ENCODE measurements at regions not wholly inside any gene's neighbourhood (a gene's known extent, or its start where the extent isn't known, plus 50 kb on each side); places are given as distances from the start of the nearest gene placed in this dataset.

GRCh38 chr4:92231511-92231910, 72.3 kb upstream of the GRID2 start:
- CTCF ChIA-PET, result no interaction called here
- POLR2A ChIA-PET, result no interaction called here
- no peak for DNase-seq (ENCODE audit: extremely low spot score)
- TF ChIP-seq CTCF (IDR thresholded peaks at IDR 0.05; ENCODE audit: control extremely low read depth, extremely low read depth, low read depth, missing control alignments), result no peak

- POLR2A ChIA-PET, result no interaction called here
- no peak for TF ChIP-seq CTCF (IDR thresholded peaks at IDR 0.05; ENCODE audit: control extremely low read depth, extremely low read depth, low read depth, missing control alignments)
- CTCF ChIA-PET, result no interaction called here
- DNase-seq (ENCODE audit: extremely low spot score), result no peak
Observed at GRCh38 chr4:92232566-92232965, 71.2 kb upstream of the GRID2 start.

- CTCF ChIA-PET, result no interaction called here
- no peak for TF ChIP-seq CTCF (IDR thresholded peaks at IDR 0.05; ENCODE audit: control extremely low read depth, extremely low read depth, low read depth, missing control alignments)
- no peak for DNase-seq (ENCODE audit: extremely low spot score)
- POLR2A ChIA-PET, result no interaction called here
Observed at GRCh38 chr4:92234393-92235176, 69.2 kb upstream of the GRID2 start.

GRCh38 chr4:92235731-92236130, 68.0 kb upstream of the GRID2 start:
- ChIA-PET POLR2A (no interaction called here), CTCF (no interaction called here)
- no peak for DNase-seq (ENCODE audit: extremely low spot score)
- no peak for TF ChIP-seq CTCF (IDR thresholded peaks at IDR 0.05; ENCODE audit: control extremely low read depth, extremely low read depth, low read depth, missing control alignments)

GRCh38 chr4:92236877-92237276, 66.9 kb upstream of the GRID2 start:
- no peak for TF ChIP-seq CTCF (IDR thresholded peaks at IDR 0.05; ENCODE audit: control extremely low read depth, extremely low read depth, low read depth, missing control alignments)
- CTCF ChIA-PET, result no interaction called here
- no peak for DNase-seq (ENCODE audit: extremely low spot score)
- POLR2A ChIA-PET, result no interaction called here

GRCh38 chr4:92237559-92237958, 66.2 kb upstream of the GRID2 start:
- ChIA-PET POLR2A (no interaction called here), CTCF (no interaction called here)
- no peak for DNase-seq (ENCODE audit: extremely low spot score)
- TF ChIP-seq CTCF (IDR thresholded peaks at IDR 0.05; ENCODE audit: control extremely low read depth, extremely low read depth, low read depth, missing control alignments), result no peak
